ENCODE measurements at regions not wholly inside any gene's neighbourhood (a gene's known extent, or its start where the extent isn't known, plus 50 kb on each side); places are given as distances from the start of the nearest gene placed in this dataset.
A peak's percentile ranks its signal among the peaks of the same experiment; 100 is the strongest.

DNA sequence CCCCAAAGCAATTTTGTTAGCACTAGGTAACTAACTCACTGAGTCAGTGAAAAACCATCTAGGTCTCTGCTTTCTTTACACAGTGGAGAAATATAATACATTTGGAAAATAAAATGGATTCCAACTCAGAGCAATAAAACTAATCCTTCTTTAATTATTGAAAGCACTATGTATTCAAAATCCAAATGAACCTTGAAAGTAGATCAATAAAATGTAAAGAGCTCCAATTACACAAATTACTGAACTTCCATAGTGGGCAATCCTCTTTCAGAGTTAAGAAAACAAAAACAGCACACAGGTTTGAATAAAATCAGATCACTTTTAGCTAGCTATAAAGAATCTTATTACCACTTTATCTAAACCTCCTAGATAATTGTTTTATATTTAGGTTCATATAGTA is 208.1 kb downstream of the NR4A2 start (continued):
- TF ChIP-seq, protein P1, sequence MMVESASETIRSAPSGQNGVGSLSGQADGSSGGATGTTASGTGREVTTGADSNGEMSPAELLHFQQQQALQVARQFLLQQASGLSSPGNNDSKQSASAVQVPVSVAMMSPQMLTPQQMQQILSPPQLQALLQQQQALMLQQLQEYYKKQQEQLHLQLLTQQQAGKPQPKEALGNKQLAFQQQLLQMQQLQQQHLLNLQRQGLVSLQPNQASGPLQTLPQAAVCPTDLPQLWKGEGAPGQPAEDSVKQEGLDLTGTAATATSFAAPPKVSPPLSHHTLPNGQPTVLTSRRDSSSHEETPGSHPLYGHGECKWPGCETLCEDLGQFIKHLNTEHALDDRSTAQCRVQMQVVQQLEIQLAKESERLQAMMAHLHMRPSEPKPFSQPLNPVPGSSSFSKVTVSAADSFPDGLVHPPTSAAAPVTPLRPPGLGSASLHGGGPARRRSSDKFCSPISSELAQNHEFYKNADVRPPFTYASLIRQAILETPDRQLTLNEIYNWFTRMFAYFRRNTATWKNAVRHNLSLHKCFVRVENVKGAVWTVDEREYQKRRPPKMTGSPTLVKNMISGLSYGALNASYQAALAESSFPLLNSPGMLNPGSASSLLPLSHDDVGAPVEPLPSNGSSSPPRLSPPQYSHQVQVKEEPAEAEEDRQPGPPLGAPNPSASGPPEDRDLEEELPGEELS (CRISPR knock-in tag; IDR thresholded peaks at IDR 0.05; ENCODE audit: borderline replicate concordance): no peak

DNA sequence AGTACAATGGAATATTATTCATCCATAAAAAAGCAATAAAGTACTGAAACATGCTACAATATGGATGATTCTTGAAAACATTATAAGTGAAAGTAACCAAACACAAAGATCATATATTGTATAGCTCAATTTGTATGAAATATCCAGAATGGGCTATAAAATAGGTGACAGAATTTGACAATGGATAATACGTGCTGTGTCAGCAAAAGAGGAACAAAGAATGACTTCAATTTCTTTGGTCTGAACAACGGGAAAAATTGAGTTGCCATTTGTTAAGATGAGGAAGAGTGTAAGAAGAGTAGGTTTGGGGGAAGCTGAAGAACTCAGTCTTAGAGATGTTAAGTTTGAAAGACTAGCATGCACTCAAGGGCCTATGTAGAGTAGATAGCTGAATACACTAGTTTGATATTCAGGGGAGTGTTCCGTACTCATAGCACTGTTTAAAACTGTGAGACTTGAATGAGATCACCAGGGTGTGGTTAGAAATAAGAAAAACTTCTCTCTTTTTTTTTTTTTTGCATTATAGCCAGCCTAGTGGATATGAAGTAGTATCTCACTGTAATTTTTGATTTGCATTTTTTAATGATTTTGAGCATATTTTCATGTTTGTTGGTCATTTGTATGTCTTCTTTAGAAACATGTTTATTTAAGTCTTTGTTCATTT is 213.6 kb downstream of the NR4A2 start:
- TF ChIP-seq RBM15 (IDR thresholded peaks at IDR 0.05; ENCODE audit: insufficient read depth, low read length) (no peak), MAFG (tag; conservative IDR thresholded peaks at IDR 0.05) (peak; percentile 88), C11orf30 (IDR thresholded peaks at IDR 0.05; ENCODE audit: low read depth) (peak; percentile 82), SAP30 (IDR thresholded peaks at IDR 0.05; ENCODE audit: borderline replicate concordance, insufficient read depth, low read depth, low read length, poor library complexity, severe bottlenecking) (no peak), ZNF316 (IDR thresholded peaks at IDR 0.05) (peak; percentile 94), MAFK (IDR thresholded peaks at IDR 0.05; ENCODE audit: low read length) (peak; percentile 92), MAFF (IDR thresholded peaks at IDR 0.05; ENCODE audit: low read length) (peak; percentile 89)
- H3K36me3 ChIP-seq (ENCODE audit: control insufficient read depth, insufficient read depth, low read length): no peaks in the 10 kb centered on the region
- H3K79me2 ChIP-seq (ENCODE audit: control insufficient read depth, insufficient read depth, low read length): no peaks in the 10 kb centered on the region
- intact Hi-C loops (cut with micrococcal nuclease): no loop called here
- H3K27ac ChIP-seq (ENCODE audit: extremely low read depth, low read depth, low read length): no peak overlapping the region
- H3K4me1 ChIP-seq (replicated peaks in 1 of 2; ENCODE audit: control insufficient read depth in 2 of 2, insufficient read depth in 2 of 2, low read length in 2 of 2): no peaks in the 10 kb centered on the region
- FAIRE-seq (no peak), DNase-seq (ENCODE audit: extremely low read depth in 1 of 4, low spot score in 3 of 4) (no peak), ATAC-seq (no peak)
- H3K27me3 ChIP-seq (ENCODE audit: control insufficient read depth in 2 of 2, insufficient read depth in 2 of 2, low read length in 2 of 2): no peaks in the 10 kb centered on the region
- ChIA-PET POLR2A (no interaction called here), CTCF (ENCODE audit: low intra/inter-chr PET ratio) (no interaction called here)
- no peaks in the 10 kb centered on the region for H3K9me3 ChIP-seq (replicated peaks; ENCODE audit: control insufficient read depth, insufficient read depth, low read depth, low read length)
- in situ Hi-C loops (cut with MboI): no loop called here
- H3K9ac ChIP-seq (ENCODE audit: insufficient read depth in 1 of 2, low read depth in 2 of 2, low read length in 2 of 2): no peak overlapping the region
- BruUV-seq (replicated peaks): no TSS peak
- no peak overlapping the region for H2AFZ ChIP-seq (ENCODE audit: low read depth, low read length)
- 28% methylated on average over 3 of the region's 3 CpGs for WGBS (ENCODE audit: insufficient coverage, low coverage, missing lambda C conversion rate)
- no peaks in the 10 kb centered on the region for H4K20me1 ChIP-seq (replicated peaks; ENCODE audit: control insufficient read depth, insufficient read depth, low read length)
- H3K4me3 ChIP-seq: no peak overlapping the region
- no peaks in the 10 kb centered on the region for H3K9me1 ChIP-seq (ENCODE audit: control insufficient read depth, insufficient read depth, low read length)
- no peak overlapping the region for H3K4me2 ChIP-seq (ENCODE audit: insufficient read depth, low read length)

All from K562 (cell line).